ENCODE measurements at regions not wholly inside any gene's neighbourhood (a gene's known extent, or its start where the extent isn't known, plus 50 kb on each side); places are given as distances from the start of the nearest gene placed in this dataset.

DNA sequence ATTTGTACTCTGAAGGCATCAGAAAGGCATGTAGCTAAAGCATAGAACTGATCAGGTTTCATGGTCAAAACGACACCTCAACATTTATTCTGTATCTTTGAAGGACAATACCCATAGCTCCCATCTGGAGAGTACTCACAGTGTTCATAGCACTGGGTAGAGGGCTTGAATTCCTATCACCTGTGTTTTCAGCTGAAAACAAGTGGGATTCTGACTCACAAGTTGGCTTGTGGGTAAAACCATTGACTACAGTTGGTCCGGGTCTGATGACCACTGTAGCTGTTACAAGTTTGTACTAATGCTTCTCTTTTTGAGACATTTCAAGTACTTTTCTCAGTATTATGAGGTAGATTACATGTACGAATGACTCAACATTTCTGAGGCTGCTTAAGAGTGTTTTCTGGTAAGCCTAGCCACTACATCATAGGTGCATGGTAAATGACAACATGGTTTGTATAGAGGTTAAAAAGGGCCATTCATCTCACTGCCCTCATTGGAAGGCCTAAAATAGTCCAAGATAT, 68.6 kb upstream of the PELI1 start:
- DNase-seq (peak; percentile 58), ATAC-seq (peak; percentile 60)
- ChIA-PET CTCF (interaction anchor here (1.0 to 1.2 kb wide), 4 partner anchors 10 to 114 kb away, joined by 3 to 7 read pairs (median 4); no protein-coding TSS in a partner anchor), POLR2A (interaction anchor here (1.1 kb wide), 1 partner anchor 9 kb away, joined by 4 read pairs; no protein-coding TSS in a partner anchor)
- Mint-ChIP-seq H3K27ac (peak overlapping the region; percentile 37), H3K4me3 (no peak overlapping the region), H3K27me3 (ENCODE audit: low read depth) (no peaks in the 10 kb centered on the region), H3K9me3 (ENCODE audit: insufficient read depth) (no peaks in the 10 kb centered on the region), H3K36me3 (ENCODE audit: low read depth) (peaks cover 3% of the 10 kb centered on the region), H3K4me1 (ENCODE audit: low read depth) (peaks cover 48% of the 10 kb centered on the region)

GRCh38 chr2:64213532-64214275, 69.5 kb upstream of the PELI1 start:
- Mint-ChIP-seq H3K4me1 (ENCODE audit: low read depth) (peaks cover 47% of the 10 kb centered on the region), H3K9me3 (ENCODE audit: insufficient read depth) (no peaks in the 10 kb centered on the region), H3K36me3 (ENCODE audit: low read depth) (peaks cover 3% of the 10 kb centered on the region), H3K27me3 (ENCODE audit: low read depth) (no peaks in the 10 kb centered on the region), H3K27ac (peak overlapping the region; percentile 79), H3K4me3 (peak overlapping the region; percentile 47)
- CTCF ChIA-PET: interaction anchor here (1.0 to 2.9 kb wide), 8 partner anchors 9 to 117 kb away, joined by 3 to 15 read pairs (median 6); no protein-coding TSS in a partner anchor
- no peak for ATAC-seq
- no peak for DNase-seq
- POLR2A ChIA-PET: interaction anchor here (0.9 to 1.4 kb wide), 2 partner anchors 10 to 12 kb away, joined by 3 to 7 read pairs; no protein-coding TSS in a partner anchor

DNA sequence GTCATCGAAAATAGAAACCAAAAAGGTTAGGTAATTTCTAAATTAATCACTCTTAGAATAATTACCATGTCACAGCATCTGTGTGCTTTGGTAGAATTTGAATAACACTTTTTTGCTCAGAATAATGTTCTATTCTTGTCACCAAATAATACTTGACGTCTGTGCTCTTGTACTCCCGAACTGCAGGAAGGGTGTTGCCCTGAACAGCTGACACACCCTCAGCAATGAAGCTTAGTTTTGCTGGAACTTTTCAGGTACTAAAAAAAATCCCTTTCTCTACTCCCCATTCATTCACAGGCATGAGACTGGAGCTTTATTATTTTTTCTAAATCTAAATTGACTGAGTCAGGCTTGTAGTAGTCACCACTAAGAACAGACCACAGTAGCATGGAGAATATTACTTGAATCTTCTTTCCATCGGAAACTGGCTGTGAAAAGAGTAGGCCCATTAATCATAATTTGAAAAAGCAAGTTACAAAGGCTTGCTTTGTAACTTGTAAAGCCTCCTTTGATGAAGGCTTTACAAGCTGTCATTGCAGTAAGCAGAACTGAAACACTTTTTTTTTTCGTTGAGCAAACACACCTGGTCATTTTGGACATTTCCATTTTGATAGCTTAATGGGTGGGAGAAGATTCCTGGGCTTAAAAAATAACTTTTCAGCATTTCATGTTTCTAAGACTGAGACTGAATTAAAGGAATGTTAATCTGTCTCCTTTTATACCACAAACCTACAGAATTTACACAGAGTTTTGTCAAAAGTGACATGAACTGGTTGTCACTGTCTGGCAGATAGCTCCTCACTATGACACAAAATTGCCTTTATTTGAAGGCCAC, 70.3 kb upstream of the PELI1 start:
- ATAC-seq (peak; percentile 51), DNase-seq (no peak)
- peaks cover 3% of the 10 kb centered on the region for H3K36me3 Mint-ChIP-seq (ENCODE audit: low read depth)
- peak overlapping the region; percentile 47 for H3K4me3 Mint-ChIP-seq
- no peaks in the 10 kb centered on the region for H3K9me3 Mint-ChIP-seq (ENCODE audit: insufficient read depth)
- H3K4me1 Mint-ChIP-seq (ENCODE audit: low read depth): peaks cover 45% of the 10 kb centered on the region
- POLR2A ChIA-PET: interaction anchor here (0.9 to 1.4 kb wide), 4 partner anchors 10 to 72 kb away, joined by 3 to 7 read pairs (median 4); no protein-coding TSS in a partner anchor
- H3K27me3 Mint-ChIP-seq (ENCODE audit: low read depth): no peaks in the 10 kb centered on the region
- CTCF ChIA-PET: interaction anchor here (0.9 to 2.9 kb wide), 11 partner anchors 8 to 309 kb away, joined by 3 to 15 read pairs (median 4); partner anchors contain the start of gene AFTPH
- peak overlapping the region; percentile 79 for H3K27ac Mint-ChIP-seq

- CTCF ChIA-PET: no interaction called here
- Mint-ChIP-seq H3K4me3 (no peak overlapping the region), H3K27ac (no peak overlapping the region), H3K27me3 (ENCODE audit: low read depth) (no peaks in the 10 kb centered on the region), H3K36me3 (ENCODE audit: low read depth) (peaks cover 3% of the 10 kb centered on the region), H3K4me1 (ENCODE audit: low read depth) (peaks cover 29% of the 10 kb centered on the region), H3K9me3 (ENCODE audit: insufficient read depth) (no peaks in the 10 kb centered on the region)
- POLR2A ChIA-PET: interaction anchor here (1.1 kb wide), 1 partner anchor 11 kb away, joined by 3 read pairs; no protein-coding TSS in a partner anchor
- DNase-seq (no peak), ATAC-seq (no peak)
Observed at GRCh38 chr2:64217198-64217869, 73.1 kb upstream of the PELI1 start.

DNA sequence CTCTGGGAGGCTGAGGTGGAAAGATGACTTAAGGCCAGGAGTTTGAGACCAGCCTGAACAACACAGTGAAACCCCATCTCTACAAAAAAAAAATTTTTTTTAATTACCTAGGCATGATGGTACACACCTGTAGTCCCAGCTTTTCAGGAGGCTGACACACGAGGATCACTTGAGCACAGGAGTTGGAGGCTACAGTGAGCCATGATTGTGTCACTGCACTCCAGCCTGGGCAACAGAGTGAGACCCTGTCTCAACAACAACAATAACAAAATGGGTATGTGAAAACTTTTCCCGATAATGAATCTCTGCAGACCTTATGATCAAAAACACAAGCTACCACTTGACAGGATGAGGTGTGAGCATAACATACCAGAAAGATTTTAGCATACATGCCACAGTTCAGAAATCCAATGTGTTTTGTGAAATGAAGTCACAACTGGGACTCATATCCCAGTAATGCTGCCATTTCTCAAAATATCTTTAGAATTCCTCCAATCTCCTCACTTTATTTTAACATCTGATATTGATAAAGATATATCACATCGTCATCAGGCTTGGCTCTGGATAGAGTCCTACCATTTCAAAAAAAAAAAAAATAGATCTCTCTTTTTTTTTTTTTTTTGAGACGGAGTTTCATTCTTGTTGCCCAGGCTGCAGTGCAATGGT, 74.0 kb upstream of the PELI1 start:
- DNase-seq: no peak
- H3K4me1 Mint-ChIP-seq (ENCODE audit: low read depth): peaks cover 29% of the 10 kb centered on the region
- ChIA-PET POLR2A (no interaction called here), CTCF (no interaction called here)
- peaks cover 3% of the 10 kb centered on the region for H3K36me3 Mint-ChIP-seq (ENCODE audit: low read depth)
- no peaks in the 10 kb centered on the region for H3K27me3 Mint-ChIP-seq (ENCODE audit: low read depth)
- no peak overlapping the region for H3K27ac Mint-ChIP-seq
- ATAC-seq: no peak
- no peak overlapping the region for H3K4me3 Mint-ChIP-seq
- H3K9me3 Mint-ChIP-seq (ENCODE audit: insufficient read depth): no peaks in the 10 kb centered on the region

DNA sequence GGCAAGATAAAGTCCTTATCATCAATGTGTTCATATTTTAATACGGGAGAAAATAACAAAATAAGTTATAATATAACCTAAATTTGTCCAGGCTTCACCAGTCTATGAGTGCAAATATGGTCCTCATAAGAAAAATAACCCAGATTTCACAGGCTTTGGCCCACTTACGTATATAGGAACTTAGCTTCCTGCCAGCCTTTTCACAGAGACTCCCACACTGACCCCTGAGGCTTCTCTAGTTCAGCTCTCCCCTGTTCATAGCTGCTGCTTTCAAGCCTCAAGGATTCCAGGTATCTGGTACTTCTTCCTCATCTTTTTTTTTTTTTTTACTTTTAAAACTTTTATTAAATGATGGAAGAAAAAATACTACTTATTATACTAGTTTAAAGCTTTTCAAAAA, 74.9 kb upstream of the PELI1 start:
- H3K4me1 Mint-ChIP-seq (ENCODE audit: low read depth): peaks cover 25% of the 10 kb centered on the region
- no peaks in the 10 kb centered on the region for H3K27me3 Mint-ChIP-seq (ENCODE audit: low read depth)
- H3K27ac Mint-ChIP-seq: no peak overlapping the region
- ATAC-seq (no peak), DNase-seq (no peak)
- H3K36me3 Mint-ChIP-seq (ENCODE audit: low read depth): peaks cover 5% of the 10 kb centered on the region
- POLR2A ChIA-PET: no interaction called here
- CTCF ChIA-PET: interaction anchor here (1.5 kb wide), 1 partner anchor 9 kb away, joined by 8 read pairs; no protein-coding TSS in a partner anchor
- no peaks in the 10 kb centered on the region for H3K9me3 Mint-ChIP-seq (ENCODE audit: insufficient read depth)
- H3K4me3 Mint-ChIP-seq: no peak overlapping the region

DNA sequence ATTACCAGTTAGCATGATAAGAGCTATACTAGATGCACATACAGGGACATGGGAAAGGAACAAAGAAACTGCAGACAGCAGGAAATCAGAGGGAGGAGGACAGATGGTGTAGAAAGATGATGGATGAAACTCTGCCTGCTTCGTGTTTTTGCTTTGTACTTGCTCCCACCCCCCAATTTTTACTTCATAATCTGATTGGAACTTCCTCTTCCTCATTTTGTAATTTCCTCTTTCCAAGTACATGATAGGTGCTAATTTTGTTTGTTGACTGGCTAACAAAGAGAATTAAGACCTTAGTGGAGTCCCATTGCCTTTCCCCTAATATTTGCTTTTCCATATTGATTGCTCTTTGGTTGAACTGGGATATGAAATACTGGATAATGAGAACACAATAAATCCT, 76.0 kb upstream of the PELI1 start:
- Mint-ChIP-seq H3K4me1 (ENCODE audit: low read depth) (peaks cover 15% of the 10 kb centered on the region), H3K9me3 (ENCODE audit: insufficient read depth) (no peaks in the 10 kb centered on the region), H3K4me3 (no peak overlapping the region), H3K27me3 (ENCODE audit: low read depth) (no peaks in the 10 kb centered on the region), H3K27ac (no peak overlapping the region), H3K36me3 (ENCODE audit: low read depth) (peaks cover 2% of the 10 kb centered on the region)
- ATAC-seq: no peak
- CTCF ChIA-PET: interaction anchor here (1.1 to 1.5 kb wide), 2 partner anchors 8 to 12 kb away, joined by 3 to 8 read pairs; no protein-coding TSS in a partner anchor
- POLR2A ChIA-PET: no interaction called here
- no peak for DNase-seq

- no peak for DNase-seq
- H3K9me3 Mint-ChIP-seq (ENCODE audit: insufficient read depth): no peaks in the 10 kb centered on the region
- POLR2A ChIA-PET: interaction anchor here (0.6 kb wide), 1 partner anchor 660 kb away, joined by 4 read pairs; no protein-coding TSS in a partner anchor
- H3K36me3 Mint-ChIP-seq (ENCODE audit: low read depth): peaks cover 2% of the 10 kb centered on the region
- no peak overlapping the region for H3K4me3 Mint-ChIP-seq
- no peaks in the 10 kb centered on the region for H3K27me3 Mint-ChIP-seq (ENCODE audit: low read depth)
- H3K4me1 Mint-ChIP-seq (ENCODE audit: low read depth): peaks cover 13% of the 10 kb centered on the region
- H3K27ac Mint-ChIP-seq: no peak overlapping the region
- CTCF ChIA-PET: interaction anchor here (0.7 to 1.1 kb wide), 2 partner anchors 11 to 105 kb away, joined by 3 to 4 read pairs; no protein-coding TSS in a partner anchor
- no peak for ATAC-seq
Observed at GRCh38 chr2:64220894-64221617, 76.8 kb upstream of the PELI1 start.

DNA sequence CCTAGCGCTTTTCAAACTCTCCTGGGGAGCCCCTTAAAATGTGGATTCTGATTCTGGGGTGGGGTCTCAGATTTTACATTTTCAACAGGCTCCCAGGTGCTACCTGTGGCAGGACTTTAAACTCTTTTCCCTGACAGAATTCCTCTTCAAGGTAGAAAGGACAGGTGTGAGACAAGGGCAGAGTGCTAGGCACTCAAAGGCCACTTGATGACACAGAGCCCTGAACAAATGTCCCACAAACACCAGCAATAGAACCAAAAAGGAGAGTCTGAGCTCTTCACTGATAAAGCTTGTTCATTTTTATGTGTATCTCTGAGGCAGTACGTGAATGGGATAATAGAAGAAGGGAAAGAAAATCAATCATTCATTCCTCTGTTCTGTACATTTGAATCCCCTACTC, 77.7 kb upstream of the PELI1 start:
- no peak overlapping the region for H3K4me3 Mint-ChIP-seq
- H3K27ac Mint-ChIP-seq: no peak overlapping the region
- ATAC-seq (no peak), DNase-seq (no peak)
- ChIA-PET CTCF (interaction anchor here (1.0 to 2.3 kb wide), 4 partner anchors 42 to 266 kb away, joined by 3 to 18 read pairs (median 4); no protein-coding TSS in a partner anchor), POLR2A (interaction anchor here (1.1 kb wide), 1 partner anchor 106 kb away, joined by 4 read pairs; no protein-coding TSS in a partner anchor)
- H3K27me3 Mint-ChIP-seq (ENCODE audit: low read depth): no peaks in the 10 kb centered on the region
- no peaks in the 10 kb centered on the region for H3K9me3 Mint-ChIP-seq (ENCODE audit: insufficient read depth)
- peaks cover 2% of the 10 kb centered on the region for H3K36me3 Mint-ChIP-seq (ENCODE audit: low read depth)
- peaks cover 13% of the 10 kb centered on the region for H3K4me1 Mint-ChIP-seq (ENCODE audit: low read depth)

DNA sequence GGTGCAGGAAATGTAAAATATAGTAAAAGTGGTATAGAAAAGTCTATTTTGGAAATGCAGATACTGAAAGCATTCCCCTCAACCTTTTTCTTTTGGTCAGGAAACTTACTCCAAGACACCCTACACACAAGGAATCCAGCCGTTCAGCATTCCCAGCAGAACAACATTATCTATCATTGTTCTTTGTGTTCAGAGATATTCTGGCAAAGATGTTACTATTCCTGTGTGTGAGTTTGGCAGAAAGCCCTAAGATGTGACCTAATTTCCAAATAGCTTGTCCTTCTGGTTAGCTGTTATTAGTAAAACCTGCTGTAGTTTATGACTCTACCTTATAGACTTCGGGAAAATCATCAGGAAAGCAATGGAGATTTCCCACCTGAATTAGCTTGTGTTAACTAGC, 78.1 kb upstream of the PELI1 start:
- CTCF ChIA-PET: interaction anchor here (1.0 to 2.3 kb wide), 7 partner anchors 8 to 266 kb away, joined by 3 to 18 read pairs (median 4); no protein-coding TSS in a partner anchor
- Mint-ChIP-seq H3K27me3 (ENCODE audit: low read depth) (no peaks in the 10 kb centered on the region), H3K4me1 (ENCODE audit: low read depth) (peaks cover 13% of the 10 kb centered on the region), H3K4me3 (no peak overlapping the region), H3K9me3 (ENCODE audit: insufficient read depth) (no peaks in the 10 kb centered on the region), H3K36me3 (ENCODE audit: low read depth) (peaks cover 2% of the 10 kb centered on the region), H3K27ac (no peak overlapping the region)
- no peak for DNase-seq
- ATAC-seq: no peak
- POLR2A ChIA-PET: interaction anchor here (0.7 to 1.1 kb wide), 2 partner anchors 106 to 724 kb away, joined by 3 to 4 read pairs; no protein-coding TSS in a partner anchor

Measured in activated CD8-positive, alpha-beta T cell treated with anti-CD3 and anti-CD28 coated beads, Interleukin-2, amount 10 ng/mL, durations not matched to agents 7 days and 5 days (primary cell).